ENCODE measurements at regions not wholly inside any gene's neighbourhood (a gene's known extent, or its start where the extent isn't known, plus 50 kb on each side); places are given as distances from the start of the nearest gene placed in this dataset.

DNA sequence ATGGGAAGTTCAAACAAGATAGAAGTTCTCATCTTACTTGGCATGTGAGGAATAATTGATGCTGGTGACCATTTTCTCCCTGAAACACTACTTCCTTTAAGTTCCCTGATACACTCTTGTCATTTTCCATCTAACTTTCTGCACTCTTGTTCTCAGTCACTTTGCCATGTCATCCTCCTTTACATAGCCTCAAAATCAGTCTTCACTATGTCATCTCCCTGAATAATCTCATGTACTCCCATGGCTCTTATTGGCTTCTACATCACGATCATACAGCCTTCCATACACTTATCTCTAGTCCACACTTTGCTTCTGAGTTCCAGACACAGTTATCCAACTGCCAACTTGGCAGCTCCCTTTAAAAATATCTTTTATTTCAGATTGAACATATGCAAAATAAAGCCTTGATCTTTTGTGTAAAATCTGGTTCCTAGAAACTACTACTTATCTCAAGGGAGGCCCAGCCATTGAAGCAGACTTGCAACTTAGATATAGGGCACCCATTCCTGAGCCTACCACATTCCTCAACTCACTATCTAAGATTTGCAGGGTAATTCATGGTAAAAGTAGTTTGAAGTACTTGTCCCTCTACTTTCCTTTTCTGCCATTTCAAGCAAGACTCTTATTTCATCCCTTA lies 1070.2 kb upstream of the NXPH2 start:
- no peak for FAIRE-seq
- 0% methylated on average over 1 of the region's 1 CpG for WGBS (ENCODE audit: insufficient coverage, low coverage, missing lambda C conversion rate)
- TF ChIP-seq, protein P1, sequence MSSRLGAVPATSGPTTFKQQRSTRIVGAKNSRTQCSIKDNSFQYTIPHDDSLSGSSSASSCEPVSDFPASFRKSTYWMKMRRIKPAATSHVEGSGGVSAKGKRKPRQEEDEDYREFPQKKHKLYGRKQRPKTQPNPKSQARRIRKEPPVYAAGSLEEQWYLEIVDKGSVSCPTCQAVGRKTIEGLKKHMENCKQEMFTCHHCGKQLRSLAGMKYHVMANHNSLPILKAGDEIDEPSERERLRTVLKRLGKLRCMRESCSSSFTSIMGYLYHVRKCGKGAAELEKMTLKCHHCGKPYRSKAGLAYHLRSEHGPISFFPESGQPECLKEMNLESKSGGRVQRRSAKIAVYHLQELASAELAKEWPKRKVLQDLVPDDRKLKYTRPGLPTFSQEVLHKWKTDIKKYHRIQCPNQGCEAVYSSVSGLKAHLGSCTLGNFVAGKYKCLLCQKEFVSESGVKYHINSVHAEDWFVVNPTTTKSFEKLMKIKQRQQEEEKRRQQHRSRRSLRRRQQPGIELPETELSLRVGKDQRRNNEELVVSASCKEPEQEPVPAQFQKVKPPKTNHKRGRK (tag; IDR thresholded peaks at IDR 0.05): no peak
- TF ChIP-seq, protein P2, sequence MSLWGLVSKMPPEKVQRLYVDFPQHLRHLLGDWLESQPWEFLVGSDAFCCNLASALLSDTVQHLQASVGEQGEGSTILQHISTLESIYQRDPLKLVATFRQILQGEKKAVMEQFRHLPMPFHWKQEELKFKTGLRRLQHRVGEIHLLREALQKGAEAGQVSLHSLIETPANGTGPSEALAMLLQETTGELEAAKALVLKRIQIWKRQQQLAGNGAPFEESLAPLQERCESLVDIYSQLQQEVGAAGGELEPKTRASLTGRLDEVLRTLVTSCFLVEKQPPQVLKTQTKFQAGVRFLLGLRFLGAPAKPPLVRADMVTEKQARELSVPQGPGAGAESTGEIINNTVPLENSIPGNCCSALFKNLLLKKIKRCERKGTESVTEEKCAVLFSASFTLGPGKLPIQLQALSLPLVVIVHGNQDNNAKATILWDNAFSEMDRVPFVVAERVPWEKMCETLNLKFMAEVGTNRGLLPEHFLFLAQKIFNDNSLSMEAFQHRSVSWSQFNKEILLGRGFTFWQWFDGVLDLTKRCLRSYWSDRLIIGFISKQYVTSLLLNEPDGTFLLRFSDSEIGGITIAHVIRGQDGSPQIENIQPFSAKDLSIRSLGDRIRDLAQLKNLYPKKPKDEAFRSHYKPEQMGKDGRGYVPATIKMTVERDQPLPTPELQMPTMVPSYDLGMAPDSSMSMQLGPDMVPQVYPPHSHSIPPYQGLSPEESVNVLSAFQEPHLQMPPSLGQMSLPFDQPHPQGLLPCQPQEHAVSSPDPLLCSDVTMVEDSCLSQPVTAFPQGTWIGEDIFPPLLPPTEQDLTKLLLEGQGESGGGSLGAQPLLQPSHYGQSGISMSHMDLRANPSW (CRISPR knock-in tag; IDR thresholded peaks at IDR 0.05): no peak
- TF ChIP-seq KDM5B (IDR thresholded peaks at IDR 0.05; ENCODE audit: insufficient replicate concordance, low read depth, low read length) (no peak), FOS (IDR thresholded peaks at IDR 0.05; ENCODE audit: extremely low read depth, insufficient read length) (no peak), ZKSCAN3 (CRISPR knock-in tag; IDR thresholded peaks at IDR 0.05) (no peak), ZNF57 (CRISPR knock-in tag; IDR thresholded peaks at IDR 0.05) (no peak), POLR3G (IDR thresholded peaks at IDR 0.05; ENCODE audit: extremely low read depth, insufficient read length, insufficient replicate concordance) (no peak), TCF3 (CRISPR knock-in tag; IDR thresholded peaks at IDR 0.05) (peak; percentile 96), MTA2 (IDR thresholded peaks at IDR 0.05; ENCODE audit: low read depth) (peak; percentile 38; the same call in 1 of the 2 replicates)
- TF ChIP-seq, protein P3, sequence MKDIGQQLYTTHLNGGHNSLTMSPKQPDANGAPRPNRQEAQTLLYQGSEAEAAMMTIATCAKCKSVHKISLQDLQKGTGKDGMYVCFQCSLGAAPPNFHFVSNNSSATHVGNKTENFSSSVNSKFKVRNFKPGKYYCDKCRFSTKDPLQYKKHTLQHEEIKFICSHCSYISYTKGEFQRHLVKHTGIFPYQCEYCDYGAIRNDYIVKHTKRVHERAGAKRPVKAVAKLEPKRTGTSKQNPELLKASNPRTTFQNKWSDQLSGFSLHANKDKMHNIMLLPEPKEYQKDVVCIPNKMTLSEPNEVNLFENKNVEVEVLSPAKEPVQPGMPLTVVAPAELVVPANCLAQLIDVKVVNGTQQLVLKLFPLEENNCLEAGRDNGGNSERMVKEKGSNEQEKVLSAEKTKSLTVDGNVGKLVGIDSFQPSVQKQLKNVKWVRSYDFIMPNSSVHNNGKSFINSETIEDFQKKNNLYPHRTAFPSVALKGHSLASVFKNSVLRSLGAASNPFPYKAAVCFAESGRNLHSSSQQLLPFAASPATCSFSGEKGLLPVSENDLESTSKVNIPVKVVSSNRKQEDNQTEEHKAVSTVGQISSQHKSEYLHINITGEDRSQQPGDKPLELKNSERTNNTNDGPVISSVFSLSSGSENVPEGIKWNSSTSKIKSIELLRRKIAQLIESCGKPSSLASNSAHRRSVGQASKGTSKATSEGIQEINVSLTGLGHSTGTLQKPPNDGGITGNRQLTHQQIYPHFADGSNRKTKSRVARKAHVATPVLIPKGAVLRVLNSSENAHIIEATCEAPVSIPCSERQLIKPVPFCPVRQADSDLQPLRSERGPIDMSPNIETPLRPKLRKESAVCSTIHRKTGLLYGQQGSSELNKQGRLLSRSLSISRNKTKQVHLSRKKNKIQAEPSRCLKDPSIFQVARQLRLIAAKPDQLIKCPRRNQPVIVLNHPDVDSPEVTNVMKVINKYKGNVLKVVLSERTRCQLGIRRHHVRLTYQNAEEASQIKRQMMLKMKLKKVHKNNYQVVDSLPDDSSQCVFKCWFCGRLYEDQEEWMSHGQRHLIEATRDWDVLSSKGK (CRISPR knock-in tag; IDR thresholded peaks at IDR 0.05): no peak
- TF ChIP-seq, protein P4, sequence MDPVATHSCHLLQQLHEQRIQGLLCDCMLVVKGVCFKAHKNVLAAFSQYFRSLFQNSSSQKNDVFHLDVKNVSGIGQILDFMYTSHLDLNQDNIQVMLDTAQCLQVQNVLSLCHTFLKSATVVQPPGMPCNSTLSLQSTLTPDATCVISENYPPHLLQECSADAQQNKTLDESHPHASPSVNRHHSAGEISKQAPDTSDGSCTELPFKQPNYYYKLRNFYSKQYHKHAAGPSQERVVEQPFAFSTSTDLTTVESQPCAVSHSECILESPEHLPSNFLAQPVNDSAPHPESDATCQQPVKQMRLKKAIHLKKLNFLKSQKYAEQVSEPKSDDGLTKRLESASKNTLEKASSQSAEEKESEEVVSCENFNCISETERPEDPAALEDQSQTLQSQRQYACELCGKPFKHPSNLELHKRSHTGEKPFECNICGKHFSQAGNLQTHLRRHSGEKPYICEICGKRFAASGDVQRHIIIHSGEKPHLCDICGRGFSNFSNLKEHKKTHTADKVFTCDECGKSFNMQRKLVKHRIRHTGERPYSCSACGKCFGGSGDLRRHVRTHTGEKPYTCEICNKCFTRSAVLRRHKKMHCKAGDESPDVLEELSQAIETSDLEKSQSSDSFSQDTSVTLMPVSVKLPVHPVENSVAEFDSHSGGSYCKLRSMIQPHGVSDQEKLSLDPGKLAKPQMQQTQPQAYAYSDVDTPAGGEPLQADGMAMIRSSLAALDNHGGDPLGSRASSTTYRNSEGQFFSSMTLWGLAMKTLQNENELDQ (CRISPR knock-in tag; IDR thresholded peaks at IDR 0.05; ENCODE audit: borderline replicate concordance): no peak

More for the DNA sequence above, 1070.2 kb upstream of the NXPH2 start:
- H3K4me1 ChIP-seq (replicated peaks in 1 of 2; ENCODE audit: control insufficient read depth in 2 of 2, insufficient read depth in 2 of 2, low read length in 2 of 2): no peaks in the 10 kb centered on the region
- in situ Hi-C loops (cut with MboI) (no loop called here), intact Hi-C loops (cut with micrococcal nuclease) (no loop called here)
- no peaks in the 10 kb centered on the region for H3K79me2 ChIP-seq (ENCODE audit: control insufficient read depth, insufficient read depth, low read length)
- DNase-seq (ENCODE audit: extremely low read depth in 1 of 4, low spot score in 3 of 4) (peak; percentile 11 to 28 (median 14)), ATAC-seq (peak; percentile 88)
- no peak overlapping the region for H3K4me3 ChIP-seq
- no peak overlapping the region for H2AFZ ChIP-seq (ENCODE audit: low read depth, low read length)
- POLR2A ChIA-PET: no interaction called here
- peak overlapping the region; percentile 26; the same call in 1 of the 3 replicates for H3K27ac ChIP-seq (ENCODE audit: extremely low read depth, low read depth, low read length)
- BruUV-seq (replicated peaks): no TSS peak
- no peaks in the 10 kb centered on the region for H4K20me1 ChIP-seq (replicated peaks; ENCODE audit: control insufficient read depth, insufficient read depth, low read length)
- CTCF ChIA-PET (ENCODE audit: low intra/inter-chr PET ratio): no interaction called here
- no peaks in the 10 kb centered on the region for H3K9me1 ChIP-seq (ENCODE audit: control insufficient read depth, insufficient read depth, low read length)
- no peaks in the 10 kb centered on the region for H3K27me3 ChIP-seq (ENCODE audit: control insufficient read depth in 2 of 2, insufficient read depth in 2 of 2, low read length in 2 of 2)
- no peak overlapping the region for H3K9ac ChIP-seq (ENCODE audit: insufficient read depth in 1 of 2, low read depth in 2 of 2, low read length in 2 of 2)
- H3K9me3 ChIP-seq (replicated peaks; ENCODE audit: control insufficient read depth, insufficient read depth, low read depth, low read length): no peaks in the 10 kb centered on the region
- H3K4me2 ChIP-seq (ENCODE audit: insufficient read depth, low read length): no peak overlapping the region
- H3K36me3 ChIP-seq (ENCODE audit: control insufficient read depth, insufficient read depth, low read length): no peaks in the 10 kb centered on the region
